GM06990 (cell line): ENCODE measurements at regions not wholly inside any gene's neighbourhood (a gene's known extent, or its start where the extent isn't known, plus 50 kb on each side); places are given as distances from the start of the nearest gene placed in this dataset.

Source experiments
- DNase-seq: peaks from one replicate; pipeline ENCODE4 v3.0.0-alpha.2; 2011; ENCODE audit not compliant: insufficient read length; ENCODE audit errors: extremely low read depth
- H3K27me3 ChIP-seq: replicated peaks from 2 replicates; pipeline ENCODE4 v1.6.0; 2011; ENCODE audit warnings: low read length; ENCODE audit not compliant: control insufficient read depth, insufficient read depth
- H3K36me3 ChIP-seq: 2 replicates; pipeline ENCODE4 v1.5.1; 2011; ENCODE audit warnings: low read length; ENCODE audit not compliant: control insufficient read depth, insufficient read depth
- H3K4me3 ChIP-seq: replicated peaks from 2 replicates; pipeline ENCODE4 v1.5.1; 2011; ENCODE audit warnings: low read depth, mild to moderate bottlenecking, control low read depth, low read length
- TF ChIP-seq, protein P1 (sequence below): IDR thresholded peaks from 2 replicates; pipeline ENCODE4 v1.5.1; 2011; ENCODE audit warnings: low read length, control low read depth, mild to moderate bottlenecking, inconsistent platforms; ENCODE audit not compliant: insufficient read depth, poor library complexity, severe bottlenecking

- Histone ChIP-seq H3K36me3 (no peaks in the 10 kb centered on the region), H3K4me3 (no peak overlapping the region), H3K27me3 (no peaks in the 10 kb centered on the region)
- no peak for DNase-seq
- TF ChIP-seq, protein P1, sequence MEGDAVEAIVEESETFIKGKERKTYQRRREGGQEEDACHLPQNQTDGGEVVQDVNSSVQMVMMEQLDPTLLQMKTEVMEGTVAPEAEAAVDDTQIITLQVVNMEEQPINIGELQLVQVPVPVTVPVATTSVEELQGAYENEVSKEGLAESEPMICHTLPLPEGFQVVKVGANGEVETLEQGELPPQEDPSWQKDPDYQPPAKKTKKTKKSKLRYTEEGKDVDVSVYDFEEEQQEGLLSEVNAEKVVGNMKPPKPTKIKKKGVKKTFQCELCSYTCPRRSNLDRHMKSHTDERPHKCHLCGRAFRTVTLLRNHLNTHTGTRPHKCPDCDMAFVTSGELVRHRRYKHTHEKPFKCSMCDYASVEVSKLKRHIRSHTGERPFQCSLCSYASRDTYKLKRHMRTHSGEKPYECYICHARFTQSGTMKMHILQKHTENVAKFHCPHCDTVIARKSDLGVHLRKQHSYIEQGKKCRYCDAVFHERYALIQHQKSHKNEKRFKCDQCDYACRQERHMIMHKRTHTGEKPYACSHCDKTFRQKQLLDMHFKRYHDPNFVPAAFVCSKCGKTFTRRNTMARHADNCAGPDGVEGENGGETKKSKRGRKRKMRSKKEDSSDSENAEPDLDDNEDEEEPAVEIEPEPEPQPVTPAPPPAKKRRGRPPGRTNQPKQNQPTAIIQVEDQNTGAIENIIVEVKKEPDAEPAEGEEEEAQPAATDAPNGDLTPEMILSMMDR: no peak
Observed at GRCh38 chr1:218156595-218156994, 128.5 kb upstream of the RRP15 start.

DNA sequence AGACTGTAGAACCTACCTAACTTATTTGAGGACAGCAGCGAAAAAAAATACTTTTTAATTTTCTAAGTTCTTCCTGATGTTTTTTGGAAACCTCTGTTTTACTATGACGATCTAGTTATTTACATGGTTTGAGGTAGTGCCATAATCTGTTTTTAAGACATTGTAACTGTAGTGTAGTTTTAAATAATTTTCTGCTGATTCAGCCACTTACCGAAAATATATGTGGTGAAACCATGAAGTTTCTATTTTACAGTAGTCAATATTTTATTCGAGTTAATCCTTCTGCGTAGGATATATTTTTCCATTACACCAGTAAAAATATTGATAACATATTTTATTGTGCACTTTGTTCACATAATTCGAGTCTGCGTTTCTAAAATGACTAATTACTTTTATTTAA is 121.7 kb upstream of the RRP15 start:
- no peak overlapping the region for H3K4me3 ChIP-seq
- H3K36me3 ChIP-seq: no peaks in the 10 kb centered on the region
- TF ChIP-seq, protein P1: no peak
- DNase-seq: no peak
- peaks cover 2% of the 10 kb centered on the region for H3K27me3 ChIP-seq

GRCh38 chr1:218164111-218164929 is 120.8 kb upstream of the RRP15 start:
- TF ChIP-seq, protein P1: no peak
- peak; percentile 24 for DNase-seq
- Histone ChIP-seq H3K27me3 (peaks cover 2% of the 10 kb centered on the region), H3K4me3 (peak overlapping the region; percentile 31), H3K36me3 (no peaks in the 10 kb centered on the region)

GRCh38 chr1:218164930-218165700 is 120.0 kb upstream of the RRP15 start:
- DNase-seq: peak; percentile 19
- TF ChIP-seq, protein P1: no peak
- Histone ChIP-seq H3K36me3 (no peaks in the 10 kb centered on the region), H3K27me3 (peaks cover 2% of the 10 kb centered on the region), H3K4me3 (peak overlapping the region; percentile 20; the same call in 1 of the 2 replicates)

GRCh38 chr1:218165701-218166114 is 119.4 kb upstream of the RRP15 start:
- TF ChIP-seq, protein P1: no peak
- Histone ChIP-seq H3K4me3 (no peak overlapping the region), H3K27me3 (peaks cover 2% of the 10 kb centered on the region), H3K36me3 (no peaks in the 10 kb centered on the region)
- no peak for DNase-seq
